ENCODE measurements at regions not wholly inside any gene's neighbourhood (a gene's known extent, or its start where the extent isn't known, plus 50 kb on each side); places are given as distances from the start of the nearest gene placed in this dataset.

- TF ChIP-seq CTCF (IDR thresholded peaks at IDR 0.05; ENCODE audit: insufficient read depth, low read depth, low read length, missing control alignments): no peak
- DNase-seq (ENCODE audit: low read depth): peak; percentile 2
- H3K4me3 ChIP-seq (ENCODE audit: low read length): no peak overlapping the region
Measured at GRCh38 chr2:21916934-21917522, 793.3 kb downstream of the TDRD15 start.

GRCh38 chr2:21920721-21921120 lies 797.0 kb downstream of the TDRD15 start:
- no peak for TF ChIP-seq CTCF (IDR thresholded peaks at IDR 0.05; ENCODE audit: insufficient read depth, low read depth, low read length, missing control alignments)
- no peak for DNase-seq (ENCODE audit: low read depth)

GRCh38 chr2:21924640-21925285 lies 801.0 kb downstream of the TDRD15 start:
- DNase-seq (ENCODE audit: low read depth): no peak
- no peak for TF ChIP-seq CTCF (IDR thresholded peaks at IDR 0.05; ENCODE audit: insufficient read depth, low read depth, low read length, missing control alignments)
- H3K4me3 ChIP-seq (ENCODE audit: low read length): no peak overlapping the region

More at GRCh38 chr2:21920721-21921120, 797.0 kb downstream of the TDRD15 start:
- no peak overlapping the region for H3K4me3 ChIP-seq (ENCODE audit: low read length)

GRCh38 chr2:21928292-21928691 lies 804.5 kb downstream of the TDRD15 start:
- no peak for TF ChIP-seq CTCF (IDR thresholded peaks at IDR 0.05; ENCODE audit: insufficient read depth, low read depth, low read length, missing control alignments)
- no peak for DNase-seq (ENCODE audit: low read depth)

GRCh38 chr2:21930226-21930625 lies 806.5 kb downstream of the TDRD15 start:
- H3K4me3 ChIP-seq (ENCODE audit: low read length): no peak overlapping the region
- TF ChIP-seq CTCF (IDR thresholded peaks at IDR 0.05; ENCODE audit: insufficient read depth, low read depth, low read length, missing control alignments): no peak
- no peak for DNase-seq (ENCODE audit: low read depth)

More at GRCh38 chr2:21928292-21928691, 804.5 kb downstream of the TDRD15 start:
- no peak overlapping the region for H3K4me3 ChIP-seq (ENCODE audit: low read length)

GRCh38 chr2:21939967-21940366 lies 816.2 kb downstream of the TDRD15 start:
- no peak for DNase-seq (ENCODE audit: low read depth)
- H3K4me3 ChIP-seq (ENCODE audit: low read length): no peak overlapping the region
- no peak for TF ChIP-seq CTCF (IDR thresholded peaks at IDR 0.05; ENCODE audit: insufficient read depth, low read depth, low read length, missing control alignments)

GRCh38 chr2:21944536-21944935 lies 820.8 kb downstream of the TDRD15 start:
- TF ChIP-seq CTCF (IDR thresholded peaks at IDR 0.05; ENCODE audit: insufficient read depth, low read depth, low read length, missing control alignments): no peak
- no peak for DNase-seq (ENCODE audit: low read depth)
- H3K4me3 ChIP-seq (ENCODE audit: low read length): no peak overlapping the region

Data from epithelial cell of esophagus (primary cell).